ENCODE measurements at regions not wholly inside any gene's neighbourhood (a gene's known extent, or its start where the extent isn't known, plus 50 kb on each side); places are given as distances from the start of the nearest gene placed in this dataset.

DNA sequence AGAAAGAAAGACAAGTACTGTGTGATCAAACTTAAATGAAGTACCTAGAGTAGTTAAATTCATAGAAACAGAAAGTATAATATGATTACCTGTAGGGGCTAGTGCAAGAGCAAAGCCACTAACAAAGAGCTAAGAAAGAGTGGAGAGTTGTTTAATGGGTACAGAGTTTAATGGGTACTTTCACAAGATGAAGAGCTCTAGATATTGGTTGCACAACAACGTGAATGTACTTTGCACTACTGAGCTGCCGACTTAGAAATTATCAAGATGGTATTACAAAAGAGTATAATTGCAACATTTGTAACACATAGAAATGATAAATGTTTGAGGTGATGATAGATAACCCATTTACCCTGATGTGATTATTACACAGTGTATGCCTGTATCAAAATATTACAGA lies 140.3 kb upstream of the GPC6 start:
- TF ChIP-seq EZH2 (IDR thresholded peaks at IDR 0.05; ENCODE audit: low read length, unreplicated experiment): no peak
- TF ChIP-seq, protein P1, sequence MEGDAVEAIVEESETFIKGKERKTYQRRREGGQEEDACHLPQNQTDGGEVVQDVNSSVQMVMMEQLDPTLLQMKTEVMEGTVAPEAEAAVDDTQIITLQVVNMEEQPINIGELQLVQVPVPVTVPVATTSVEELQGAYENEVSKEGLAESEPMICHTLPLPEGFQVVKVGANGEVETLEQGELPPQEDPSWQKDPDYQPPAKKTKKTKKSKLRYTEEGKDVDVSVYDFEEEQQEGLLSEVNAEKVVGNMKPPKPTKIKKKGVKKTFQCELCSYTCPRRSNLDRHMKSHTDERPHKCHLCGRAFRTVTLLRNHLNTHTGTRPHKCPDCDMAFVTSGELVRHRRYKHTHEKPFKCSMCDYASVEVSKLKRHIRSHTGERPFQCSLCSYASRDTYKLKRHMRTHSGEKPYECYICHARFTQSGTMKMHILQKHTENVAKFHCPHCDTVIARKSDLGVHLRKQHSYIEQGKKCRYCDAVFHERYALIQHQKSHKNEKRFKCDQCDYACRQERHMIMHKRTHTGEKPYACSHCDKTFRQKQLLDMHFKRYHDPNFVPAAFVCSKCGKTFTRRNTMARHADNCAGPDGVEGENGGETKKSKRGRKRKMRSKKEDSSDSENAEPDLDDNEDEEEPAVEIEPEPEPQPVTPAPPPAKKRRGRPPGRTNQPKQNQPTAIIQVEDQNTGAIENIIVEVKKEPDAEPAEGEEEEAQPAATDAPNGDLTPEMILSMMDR (conservative IDR thresholded peaks at IDR 0.05; ENCODE audit: low read depth, low read length): no peak

All from PC-3 (cell line).